ENCODE measurements at regions not wholly inside any gene's neighbourhood (a gene's known extent, or its start where the extent isn't known, plus 50 kb on each side); places are given as distances from the start of the nearest gene placed in this dataset.
"Not testable (repeated sequence)": the region's sequence is repeated elsewhere in the genome, so short reads cannot be mapped to it uniquely, and the experiment has no call there.

DNA sequence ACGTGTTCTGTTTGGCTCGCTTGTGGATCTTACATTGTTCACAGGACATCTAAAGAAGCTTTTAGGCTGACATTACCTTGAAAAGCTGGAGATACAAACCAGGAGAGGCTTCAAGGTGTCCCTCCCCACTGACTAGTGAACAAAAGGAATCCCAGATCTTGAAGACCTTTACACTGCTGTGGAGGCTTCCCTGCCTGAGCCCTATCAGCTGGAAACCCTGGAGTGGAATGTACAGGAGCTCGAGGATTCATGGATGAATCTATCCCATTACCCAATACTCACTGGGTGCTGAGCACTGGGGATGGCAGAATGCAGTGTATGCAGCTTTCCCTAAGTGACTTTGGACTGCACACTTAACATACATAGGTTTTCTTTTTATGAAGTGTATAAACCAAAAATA lies 82.3 kb upstream of the MFGE8 start:
- no peak for DNase-seq

DNA sequence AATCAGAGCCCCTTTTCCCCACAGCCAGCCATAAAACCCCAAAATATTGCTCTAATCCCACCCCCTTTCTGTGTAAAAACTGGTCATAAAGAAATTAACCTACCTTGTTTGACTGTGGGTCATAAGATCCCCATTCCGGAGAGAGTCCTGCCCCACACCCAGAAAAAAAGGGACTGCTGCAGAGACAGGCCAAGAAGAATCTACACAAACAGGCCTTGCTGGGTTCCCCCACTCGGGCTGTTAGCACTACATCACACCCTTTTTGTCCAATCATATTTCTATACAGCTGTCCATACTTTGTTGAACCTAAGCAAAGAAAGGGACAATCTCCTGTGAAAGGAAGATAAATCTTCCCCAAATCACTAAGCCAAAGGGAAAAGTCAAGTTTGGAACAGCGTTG lies 84.4 kb upstream of the MFGE8 start:
- no peak for DNase-seq

DNA sequence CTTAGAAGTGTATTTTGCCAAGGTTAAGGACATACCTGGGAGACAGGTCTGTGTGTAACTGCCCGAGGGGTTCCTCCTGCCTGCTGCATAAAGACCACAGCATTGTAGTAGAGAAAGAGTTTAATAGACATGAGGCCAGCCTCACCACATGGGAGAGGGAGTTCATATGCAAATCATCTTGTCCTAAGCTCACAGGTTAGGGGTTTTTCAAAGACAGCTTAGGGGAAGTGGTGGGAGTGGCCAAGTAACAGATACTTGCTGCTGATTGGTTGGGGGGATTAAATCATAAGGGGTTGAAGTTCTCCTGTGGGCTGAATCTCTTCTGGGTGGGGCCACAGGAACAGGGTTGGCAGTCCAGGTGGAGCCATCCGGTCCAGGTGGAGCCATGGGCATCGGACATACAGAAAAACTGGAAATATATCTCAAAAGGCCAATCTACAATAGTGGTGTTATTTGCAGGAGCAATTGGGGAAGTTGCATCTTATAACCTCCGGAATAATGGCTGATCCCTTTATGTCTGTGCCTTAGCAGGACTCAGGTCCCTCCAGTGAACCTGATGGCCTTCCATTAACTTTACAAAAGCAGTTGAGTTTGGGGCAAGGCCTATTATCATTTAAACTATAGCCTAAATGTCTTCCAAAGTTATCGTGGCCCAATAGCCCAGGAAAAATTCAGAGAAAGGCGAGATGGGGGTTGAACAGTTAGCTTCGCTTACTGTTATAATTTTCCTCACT lies 86.0 kb upstream of the MFGE8 start:
- no peak for DNase-seq

DNA sequence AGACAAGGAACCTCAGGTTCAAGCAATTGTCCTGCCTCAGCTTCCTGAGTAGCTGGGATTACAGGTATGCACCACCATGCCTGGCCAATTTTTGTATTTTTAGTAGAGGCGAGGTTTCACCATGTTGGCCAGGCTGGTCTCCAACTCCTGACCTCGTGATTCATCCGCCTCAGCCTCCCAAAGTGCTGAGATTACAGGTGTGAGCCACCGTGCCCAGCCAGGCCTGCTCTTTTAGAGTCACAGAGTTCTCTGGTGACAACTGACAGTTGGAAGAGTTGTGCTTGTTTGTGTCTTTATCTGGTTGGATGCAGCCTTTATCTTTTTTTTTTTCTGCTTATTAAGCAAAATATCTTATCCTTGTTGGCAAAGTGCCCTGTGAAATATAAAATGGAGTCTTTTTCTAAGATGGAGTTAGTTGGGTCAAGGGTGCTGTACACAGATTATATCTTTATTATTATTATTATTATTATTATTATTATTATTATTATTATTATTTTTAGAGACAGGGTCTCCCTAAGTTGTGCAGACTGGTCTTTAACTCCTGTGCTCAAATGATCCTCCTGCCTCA lies 86.5 kb upstream of the ABHD2 start:
- not testable (repeated sequence) for DNase-seq

DNA sequence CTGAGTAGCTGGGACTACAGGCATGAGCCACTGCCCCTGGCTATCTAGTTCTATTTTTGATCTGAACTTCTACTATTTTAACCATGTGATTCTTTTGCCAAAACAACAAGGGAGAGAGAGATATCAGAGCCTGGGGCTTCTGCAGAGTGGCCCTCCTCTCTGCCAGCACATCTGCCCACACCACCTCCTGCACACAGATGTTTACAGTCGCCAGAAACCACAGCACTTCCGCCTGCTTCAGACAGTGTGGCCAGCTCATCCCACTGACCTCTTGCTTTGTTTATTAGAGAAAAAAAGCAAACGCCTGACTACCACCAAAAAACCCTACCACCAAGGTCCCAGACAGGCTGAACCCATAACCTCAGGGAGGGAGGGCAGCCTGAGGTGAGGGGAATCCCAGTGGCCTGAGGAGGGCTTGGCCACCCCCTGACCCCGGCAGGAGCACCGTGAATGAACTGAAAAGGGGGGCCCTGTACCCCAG lies 85.9 kb upstream of the ABHD2 start:
- DNase-seq, result no peak

DNA sequence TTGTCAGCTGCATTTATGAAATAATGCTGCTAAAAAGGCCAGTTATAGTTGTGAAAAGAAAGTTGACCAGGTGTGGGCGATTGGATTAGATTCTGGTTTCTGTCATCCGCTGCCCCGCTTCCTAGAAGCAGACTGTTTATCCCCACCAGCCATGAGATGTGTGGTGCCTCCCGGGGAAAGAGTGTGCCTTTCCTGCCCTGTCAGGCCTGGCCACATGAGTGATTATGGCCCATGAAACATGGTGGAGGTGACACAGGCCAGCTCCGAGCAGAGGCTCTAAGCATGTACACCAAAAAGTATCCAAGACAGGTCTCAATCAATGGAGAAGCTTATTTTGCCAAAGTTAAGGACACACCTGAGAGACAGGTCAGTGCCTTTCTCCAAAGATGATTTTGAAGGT lies 85.4 kb upstream of the ABHD2 start:
- DNase-seq, result no peak

DNA sequence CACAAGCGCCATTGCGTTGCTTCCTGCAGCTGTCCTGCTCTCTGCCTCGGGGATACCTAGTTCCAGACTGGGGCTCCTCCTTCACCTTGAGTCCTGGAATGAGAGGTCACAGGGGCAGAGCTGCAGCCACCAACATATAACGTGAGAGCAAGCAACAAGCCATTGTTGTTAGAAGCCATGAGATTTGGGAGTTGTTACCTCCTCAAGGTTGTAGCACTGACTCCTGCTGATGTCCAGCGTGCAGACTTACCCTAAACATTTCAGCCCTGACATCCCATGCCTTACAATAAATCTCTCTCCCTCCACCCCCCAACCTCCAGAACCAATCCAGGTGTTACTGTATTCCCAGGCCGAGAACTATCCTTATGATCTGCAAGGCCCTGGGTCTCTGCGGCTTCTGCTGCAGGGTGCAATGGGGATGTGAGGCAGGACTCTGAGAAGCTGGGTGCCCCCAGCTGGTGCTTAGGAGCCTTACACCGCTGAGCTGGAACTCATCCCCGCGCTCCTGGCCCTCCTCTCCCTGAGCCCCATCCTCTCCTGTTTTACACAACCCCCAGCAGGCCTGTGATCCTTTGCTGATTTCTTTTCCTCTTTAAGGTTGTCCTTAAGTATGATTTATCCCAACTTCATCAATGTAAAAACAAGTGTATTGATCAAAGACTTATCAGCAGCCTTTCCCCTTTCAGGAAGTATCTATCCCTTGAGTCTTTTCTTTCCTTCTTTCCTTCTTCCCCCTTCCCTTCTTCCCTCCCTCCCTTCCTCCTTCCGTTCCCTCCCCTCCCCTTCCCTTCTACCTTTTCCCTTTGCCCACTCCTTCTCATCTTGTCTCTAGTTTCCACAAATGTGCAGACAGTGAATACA lies 84.2 kb upstream of the ABHD2 start:
- no peak for DNase-seq

DNA sequence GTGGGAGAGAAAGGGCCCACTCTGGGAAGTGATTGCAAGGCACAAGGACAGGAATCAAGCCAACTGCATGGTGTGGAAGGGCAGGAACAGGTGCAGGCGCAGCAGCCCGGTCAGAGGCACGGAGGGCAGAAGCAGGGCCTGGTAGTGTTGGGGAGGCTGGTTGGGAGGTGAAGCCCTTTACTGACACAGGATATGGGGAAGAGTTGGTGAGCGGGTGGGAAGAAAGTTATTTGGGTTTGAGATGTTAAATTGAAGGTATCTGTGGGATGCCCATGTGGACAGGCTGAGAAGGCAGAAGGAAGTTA lies 83.6 kb upstream of the ABHD2 start:
- no peak for DNase-seq

DNA sequence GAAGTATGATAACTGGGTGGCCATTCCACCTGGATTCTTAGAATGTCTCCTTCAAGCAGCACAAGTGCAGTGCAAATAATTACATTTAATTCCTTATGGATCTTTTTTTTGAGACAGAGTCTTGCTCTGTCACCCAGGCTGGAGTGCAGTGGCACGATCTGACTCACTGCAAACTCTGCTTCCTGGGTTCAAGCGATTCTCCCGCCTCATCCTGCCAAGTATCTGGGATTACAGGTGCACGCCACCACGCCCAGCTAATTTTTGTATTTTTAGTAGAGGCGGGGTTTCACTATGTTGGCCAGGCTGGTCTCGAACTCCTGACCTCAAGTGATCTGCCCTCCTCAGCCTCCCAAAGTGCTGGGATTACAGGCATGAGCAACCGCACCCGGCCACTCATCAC lies 80.7 kb upstream of the ABHD2 start:
- not testable (repeated sequence) for DNase-seq

DNA sequence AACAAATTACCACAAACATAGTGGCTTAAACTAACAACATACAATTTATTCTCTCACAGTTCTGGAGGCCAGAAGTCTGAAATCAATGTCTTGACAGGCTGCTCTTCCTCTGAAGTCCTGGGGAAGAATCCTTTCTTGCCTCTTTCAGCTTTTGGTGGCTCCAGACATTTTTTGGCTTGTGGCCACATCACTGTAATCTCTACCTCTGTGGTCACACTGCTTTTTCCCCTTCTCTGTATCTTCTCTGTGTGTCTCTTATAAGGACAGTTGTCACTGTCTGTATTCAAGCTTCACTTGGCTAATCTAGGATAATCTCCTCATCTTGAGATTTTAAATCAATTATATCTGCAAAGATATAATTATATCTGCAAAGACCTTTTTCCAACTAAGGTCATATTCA lies 80.3 kb upstream of the ABHD2 start:
- no peak for DNase-seq

DNA sequence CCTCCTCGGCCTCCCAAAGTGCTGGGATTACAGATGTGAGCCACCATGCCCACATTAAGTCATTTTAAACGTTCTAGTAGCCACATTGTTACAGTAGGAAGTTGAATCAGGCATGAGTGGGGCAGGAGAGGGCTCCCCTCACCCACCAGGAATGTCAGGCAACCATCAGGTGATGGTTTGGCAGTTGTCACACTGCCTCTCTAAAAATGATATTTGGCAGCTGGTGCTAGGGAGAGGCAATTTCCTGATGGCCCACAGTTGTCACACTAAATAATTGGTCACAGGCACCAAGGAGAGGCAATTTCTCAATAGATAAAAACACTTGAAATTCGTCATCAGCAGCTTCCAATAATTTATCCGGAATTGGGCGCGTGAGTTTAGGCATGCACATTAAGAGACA lies 79.2 kb upstream of the ABHD2 start:
- DNase-seq, result no peak

DNA sequence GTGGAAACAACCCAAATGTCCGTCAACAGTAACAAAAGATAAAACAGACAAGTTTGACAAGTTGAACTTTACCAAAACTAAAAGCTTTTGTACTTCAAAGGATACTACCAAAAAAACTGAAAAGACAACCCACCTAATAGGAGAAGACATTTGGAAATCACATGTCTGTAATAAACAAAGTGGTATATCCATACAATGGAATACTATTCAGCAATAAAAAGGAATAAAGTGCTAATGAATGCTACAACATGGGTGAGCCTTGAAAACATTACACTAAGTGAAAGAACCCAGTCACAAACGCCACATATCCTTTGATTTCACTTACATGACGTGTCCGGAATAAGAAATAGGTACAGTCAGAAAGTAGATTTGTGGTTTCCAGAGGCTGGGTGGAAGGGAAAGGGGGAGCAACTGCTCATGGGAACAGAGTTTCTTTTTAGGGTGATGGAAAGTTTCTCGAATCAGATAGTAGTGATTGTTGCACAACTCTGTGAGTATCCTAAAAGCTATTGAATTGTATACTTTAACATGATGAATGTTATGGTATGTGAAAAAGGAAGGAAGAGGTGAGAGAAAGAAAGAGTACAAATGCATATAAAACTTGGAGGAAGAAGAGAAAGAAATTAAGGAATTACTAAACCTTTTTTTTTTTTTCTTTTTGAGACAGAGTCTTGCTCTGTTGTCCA lies 72.7 kb upstream of the ABHD2 start:
- DNase-seq, result no peak

DNA sequence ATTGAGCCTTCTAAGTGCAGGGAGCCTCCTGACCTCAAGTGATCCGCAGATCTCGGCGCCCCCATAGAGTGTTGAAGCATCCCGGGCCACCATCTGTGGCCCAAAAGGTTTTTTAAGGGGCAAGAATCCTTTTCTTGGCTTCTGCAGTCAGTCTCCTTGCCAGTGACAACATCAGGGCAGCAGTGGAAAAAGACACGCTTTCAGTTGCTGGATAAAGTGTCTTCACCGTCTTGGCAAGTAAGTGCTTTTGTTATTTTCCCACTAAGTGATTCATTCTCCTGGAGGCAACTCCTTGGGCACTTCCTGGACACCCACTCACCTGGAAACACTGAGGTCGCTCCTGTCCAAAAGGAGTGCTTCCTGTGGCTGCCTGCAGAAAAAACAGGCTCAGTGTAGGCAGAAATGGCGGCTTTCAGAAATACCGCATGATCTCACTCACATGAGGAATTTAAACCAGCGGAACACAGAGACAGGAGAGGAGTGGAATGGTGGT lies 71.7 kb upstream of the ABHD2 start:
- no peak for DNase-seq

DNA sequence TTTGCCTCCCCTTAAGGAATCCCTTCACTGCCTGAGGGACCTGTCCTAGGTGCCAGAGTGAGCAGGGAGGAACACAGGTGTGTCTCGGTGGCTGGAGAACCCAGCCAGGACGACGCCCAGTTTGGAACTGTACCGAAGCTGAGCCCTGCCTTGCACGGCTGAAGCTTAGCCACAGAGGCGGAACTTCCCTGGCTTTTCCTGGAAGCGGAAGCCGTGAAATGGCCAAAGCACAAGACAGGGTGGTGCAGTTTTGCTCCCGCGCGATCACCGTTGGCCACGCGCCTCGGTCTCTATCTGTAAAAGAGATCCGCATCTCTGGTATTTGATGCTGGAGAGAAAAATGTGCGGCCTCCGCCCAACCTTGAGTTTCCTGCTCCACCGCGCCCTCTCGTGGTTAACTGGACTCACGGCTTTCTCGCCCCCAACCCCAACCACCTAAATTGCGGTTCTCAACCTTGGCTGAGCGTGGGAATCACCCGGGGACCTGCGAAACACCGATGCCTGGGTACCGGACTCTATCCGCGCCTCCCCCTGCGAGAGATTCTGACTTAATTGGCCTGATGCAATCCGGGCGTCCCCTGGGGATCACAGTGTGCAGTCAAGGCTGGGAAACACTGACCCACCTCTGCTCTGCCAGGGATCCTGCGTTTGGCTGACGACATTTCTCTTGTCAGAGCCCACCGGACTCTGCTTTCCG lies 70.7 kb upstream of the ABHD2 start:
- DNase-seq, result peak; percentile 84

DNA sequence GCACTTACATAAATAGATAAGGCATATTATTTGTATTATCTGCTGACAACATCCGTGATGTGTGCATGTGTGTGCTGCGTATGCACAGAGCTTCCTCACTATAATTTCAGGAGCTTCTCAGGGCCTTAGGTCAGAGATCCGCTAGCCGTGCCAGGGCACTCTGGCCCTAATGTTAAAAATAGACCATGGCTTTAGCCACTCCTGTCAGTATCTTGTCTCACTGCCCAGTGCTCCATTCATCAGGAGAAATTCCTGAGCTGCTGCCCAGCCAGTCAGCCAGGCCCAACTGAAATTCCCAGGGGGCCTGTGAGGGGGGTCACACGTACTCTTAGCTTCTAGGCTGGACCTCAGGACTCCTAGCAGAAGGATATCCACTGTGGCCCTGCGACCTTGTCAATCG lies 70.0 kb upstream of the ABHD2 start:
- no peak for DNase-seq

DNA sequence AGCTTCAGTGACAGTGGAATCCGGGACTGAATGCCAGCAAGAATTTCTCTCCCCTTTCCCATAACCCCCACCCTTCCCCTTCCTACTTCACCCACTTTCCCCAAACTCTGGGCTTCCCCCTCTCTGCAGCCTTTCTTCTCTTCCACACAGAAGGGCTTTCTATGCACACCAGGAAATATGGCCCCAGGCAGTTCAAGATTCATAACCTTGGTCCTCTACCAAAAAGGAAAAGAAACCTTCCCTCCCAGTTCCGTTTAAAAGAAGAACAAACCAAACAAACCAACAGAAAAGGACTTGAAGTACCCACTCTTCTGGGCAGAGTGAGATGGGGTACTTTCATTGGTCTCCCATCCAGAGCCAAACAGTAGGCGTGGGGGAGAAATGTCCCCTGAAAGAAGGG lies 68.8 kb upstream of the ABHD2 start:
- no peak for DNase-seq

DNA sequence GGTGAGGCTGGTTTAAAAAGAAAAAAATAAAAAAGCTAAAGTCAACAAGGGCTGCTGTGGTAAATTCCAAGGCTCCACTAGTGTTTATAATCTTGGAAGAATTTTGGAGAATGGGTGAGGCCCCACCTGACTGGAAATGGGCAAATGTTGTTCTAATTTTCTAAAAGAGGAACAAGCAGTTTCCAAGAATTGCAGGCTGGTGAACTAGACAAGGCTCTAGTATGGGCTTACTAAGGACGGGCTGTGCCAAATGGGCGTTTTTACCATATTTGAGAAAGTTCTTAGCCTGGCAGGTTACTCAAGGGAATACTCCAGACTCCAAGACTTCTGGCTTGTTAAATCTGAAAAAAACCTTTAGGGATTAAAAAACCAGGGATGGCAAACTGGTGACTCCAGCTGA lies 67.0 kb upstream of the ABHD2 start:
- DNase-seq, result no peak

DNA sequence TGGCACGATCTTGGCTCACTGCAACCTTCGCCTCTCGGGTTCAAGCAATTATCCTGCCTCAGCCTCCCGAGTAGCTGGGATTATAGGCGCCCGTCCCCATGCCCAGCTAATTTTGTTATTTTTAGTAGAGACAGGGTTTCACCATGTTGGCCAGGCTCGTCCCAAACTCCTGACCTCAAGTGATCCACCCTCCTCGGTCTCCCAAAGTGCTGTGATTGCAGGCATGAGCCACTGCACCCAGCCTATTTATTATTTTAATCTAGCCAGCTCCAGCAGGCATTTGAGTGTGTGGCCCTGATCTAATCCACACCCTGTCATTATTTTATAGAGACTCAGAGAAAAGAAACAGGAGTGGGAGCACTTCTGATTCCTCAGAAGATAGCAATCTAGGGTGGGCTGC lies 66.4 kb upstream of the ABHD2 start:
- not testable (repeated sequence) for DNase-seq

DNA sequence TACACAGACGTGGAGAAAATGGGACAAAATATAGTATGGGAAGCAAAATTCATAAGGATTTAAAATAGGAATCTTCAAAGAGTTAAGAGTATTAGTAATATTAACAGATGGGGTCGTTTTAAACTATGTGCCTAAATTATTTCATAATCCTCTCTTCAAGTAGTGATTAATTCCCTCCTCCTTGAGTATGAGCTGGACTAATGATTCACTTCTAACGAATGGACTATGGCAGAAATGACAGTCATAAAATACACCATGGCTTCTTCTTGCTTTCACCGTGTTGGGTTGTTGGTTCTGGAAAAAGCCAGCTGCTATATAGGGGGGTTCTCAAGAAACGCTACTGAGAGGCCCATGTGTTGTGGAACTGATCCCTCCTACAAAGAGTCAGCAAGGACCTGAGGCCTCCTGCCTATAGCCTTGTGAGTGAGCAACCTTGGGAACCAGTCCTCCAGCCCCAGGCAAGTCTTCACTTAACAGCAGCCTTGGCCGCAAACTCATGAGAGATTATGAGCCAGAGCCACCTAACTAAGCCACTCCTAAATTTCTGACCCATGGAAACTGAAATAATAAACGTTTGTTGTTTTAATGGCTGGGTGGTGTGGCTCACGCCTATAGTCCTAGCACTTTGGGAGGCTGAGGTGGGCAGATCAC lies 64.8 kb upstream of the ABHD2 start:
- no peak for DNase-seq

DNA sequence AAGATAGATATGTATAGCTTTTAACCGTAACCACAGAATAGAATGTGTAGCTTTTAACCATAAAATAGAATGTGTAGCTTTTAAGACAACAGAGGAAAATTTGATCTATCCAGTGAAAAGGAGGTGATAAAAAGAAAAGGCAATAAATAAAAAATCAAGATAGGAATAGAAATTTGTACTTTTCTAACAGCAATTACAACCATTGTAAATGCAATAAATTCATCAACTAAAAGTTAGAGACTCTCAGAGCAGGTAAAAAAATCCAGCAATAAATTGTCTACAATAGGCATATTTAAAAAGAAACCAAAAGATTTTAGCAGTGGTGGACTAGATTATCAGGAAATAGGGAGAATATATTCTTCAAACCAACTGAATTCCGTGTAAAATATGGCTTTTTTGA lies 63.8 kb upstream of the ABHD2 start:
- DNase-seq, result no peak

DNA sequence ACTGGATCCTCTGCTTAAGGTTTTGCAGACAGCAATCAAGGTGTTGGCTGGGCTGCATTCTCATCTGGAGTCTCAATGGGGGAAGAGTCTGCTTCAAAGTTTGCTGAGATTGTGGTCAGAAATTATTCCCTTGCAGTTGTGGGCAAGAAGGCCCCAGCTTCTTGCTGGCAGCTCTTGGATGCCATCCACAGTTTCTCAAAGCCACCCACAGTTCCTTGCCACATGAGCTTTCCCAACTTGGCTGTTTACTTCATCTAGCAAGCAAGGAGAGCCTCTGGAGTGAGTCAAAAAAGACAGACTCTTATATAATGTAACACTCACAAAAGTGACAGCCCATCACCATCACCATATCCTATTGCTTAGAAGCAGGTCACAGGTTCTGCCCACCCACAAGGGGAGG lies 62.1 kb upstream of the ABHD2 start:
- no peak for DNase-seq

DNA sequence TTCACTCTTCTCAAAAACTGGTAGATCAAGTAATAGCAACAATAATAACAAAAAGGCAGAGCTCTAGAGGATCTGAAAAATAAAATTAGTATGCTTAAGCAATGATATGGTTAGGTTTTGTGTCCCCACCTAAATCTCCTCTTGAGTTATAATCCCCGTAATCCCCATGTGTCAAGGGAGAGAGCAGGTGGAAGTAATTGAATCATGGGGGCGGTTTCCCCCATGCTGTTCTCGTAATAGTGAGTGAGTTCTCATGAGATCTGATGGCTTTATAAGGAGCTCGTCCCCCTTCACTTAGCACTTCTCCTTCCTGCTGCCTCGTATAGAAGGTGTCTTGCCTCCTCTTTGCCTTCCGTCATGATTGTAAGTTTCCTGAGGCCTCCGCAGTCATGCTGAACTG lies 60.2 kb upstream of the ABHD2 start:
- no peak for DNase-seq
